GM08714 (cell line): ENCODE measurements at regions not wholly inside any gene's neighbourhood (a gene's known extent, or its start where the extent isn't known, plus 50 kb on each side); places are given as distances from the start of the nearest gene placed in this dataset.

ENCODE experiments used
- H3K4me3 ChIP-seq: fragments of 200-500 bp; sonication (Bioruptor generic); 2 replicates; pipeline ENCODE4 v1.5.1; 2014; ENCODE audit warnings: mild to moderate bottlenecking, low read length, inconsistent platforms
- ZNF274 ChIP-seq: IDR thresholded peaks from 2 replicates; pipeline ENCODE4 v1.6.1; 2012; ENCODE audit warnings: mild to moderate bottlenecking, low read depth, low read length

DNA sequence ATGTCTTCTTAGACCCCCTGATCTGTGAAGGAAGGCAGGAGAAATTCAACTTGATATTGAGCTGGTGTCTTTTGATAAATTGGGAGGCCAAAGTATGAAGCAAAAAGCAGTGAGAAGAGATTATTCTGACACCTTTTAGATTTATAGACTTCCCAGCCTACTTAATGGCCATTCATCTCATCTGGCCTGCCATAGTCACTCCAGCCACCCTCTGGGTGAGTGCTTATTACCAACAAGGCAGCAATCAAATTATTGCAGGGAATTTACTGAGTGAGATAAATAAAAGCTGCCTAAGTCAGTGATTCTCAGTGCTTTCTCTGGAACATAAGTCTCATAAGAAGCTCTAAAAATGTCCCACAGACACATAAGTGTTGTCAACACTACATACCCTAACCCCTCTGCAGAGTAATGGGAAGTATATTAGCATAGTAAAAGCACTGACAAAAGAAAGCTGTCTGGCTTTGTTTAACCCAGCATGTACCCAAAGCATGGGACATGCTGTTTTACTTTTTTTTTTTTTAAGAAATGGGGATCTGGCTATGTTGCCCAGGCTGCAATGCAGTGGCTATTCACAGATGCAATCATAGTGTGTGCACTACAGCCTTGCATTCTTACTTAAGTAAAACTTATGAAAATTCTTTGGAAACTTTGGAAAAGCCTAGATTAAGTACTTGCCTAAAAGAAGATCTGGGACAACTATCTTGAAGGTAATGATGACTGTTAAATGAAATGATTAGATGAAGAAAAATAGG lies 725.3 kb downstream of the TUSC7 start:
- no peak overlapping the region for H3K4me3 ChIP-seq
- no peak for TF ChIP-seq ZNF274

DNA sequence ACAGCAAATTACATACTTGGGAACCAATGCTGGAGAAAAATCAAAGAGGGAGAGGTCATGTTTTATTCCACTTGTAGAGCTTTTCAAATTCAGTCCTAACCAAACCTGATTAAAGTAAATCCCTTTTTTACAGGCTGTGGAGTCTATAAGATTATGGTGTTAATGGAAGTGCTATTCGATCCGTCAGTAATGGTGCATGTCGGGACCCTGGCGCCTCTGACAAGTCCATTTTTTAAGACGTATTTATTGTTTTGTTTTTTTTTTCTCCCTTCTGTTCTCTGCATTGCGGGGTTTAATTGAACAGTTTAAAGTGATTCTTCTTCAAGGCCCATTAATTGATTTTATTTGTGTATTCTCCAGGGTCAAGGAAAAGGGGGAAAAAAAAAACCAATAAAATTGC lies 725.9 kb downstream of the TUSC7 start:
- no peak overlapping the region for H3K4me3 ChIP-seq
- TF ChIP-seq ZNF274 = no peak

DNA sequence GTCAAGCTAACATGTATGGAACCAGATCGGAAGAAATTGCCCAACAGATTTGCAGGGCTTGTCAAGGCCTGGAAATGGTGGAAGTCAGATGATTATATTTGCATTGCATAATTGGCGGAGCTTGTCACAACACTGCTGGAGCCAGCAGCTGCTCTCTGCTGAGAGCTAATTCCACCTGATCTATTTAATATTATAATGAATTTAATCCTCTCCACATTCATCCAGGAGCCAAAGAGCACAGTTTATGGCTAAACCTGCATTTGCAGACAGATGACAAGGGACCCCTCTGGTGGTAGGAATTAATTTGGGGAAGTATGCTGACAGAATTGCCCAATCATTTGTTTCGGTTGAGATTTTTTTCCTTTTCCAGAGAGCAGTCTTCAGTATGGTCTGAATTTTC lies 730.2 kb downstream of the TUSC7 start:
- TF ChIP-seq ZNF274 = no peak
- H3K4me3 ChIP-seq = no peak overlapping the region

DNA sequence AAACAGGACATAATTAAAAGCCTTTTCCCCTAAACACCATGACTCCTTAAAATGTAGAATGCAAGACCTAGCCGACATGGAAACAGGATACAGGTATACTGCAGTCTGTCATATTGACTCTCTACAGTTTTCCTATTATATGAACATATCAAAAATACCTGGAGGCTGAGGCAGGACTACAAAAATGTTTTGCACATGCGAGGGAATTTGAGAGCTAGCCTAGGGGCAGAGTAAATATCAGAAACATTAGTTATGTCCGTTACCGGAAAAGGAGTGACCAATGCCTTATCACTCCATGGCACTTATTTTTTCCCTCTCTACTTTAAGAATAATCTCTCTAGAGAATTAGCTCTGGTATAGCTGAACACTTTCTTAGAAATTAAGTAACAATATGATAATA lies 732.3 kb downstream of the TUSC7 start:
- H3K4me3 ChIP-seq = no peak overlapping the region
- TF ChIP-seq ZNF274 = no peak

DNA sequence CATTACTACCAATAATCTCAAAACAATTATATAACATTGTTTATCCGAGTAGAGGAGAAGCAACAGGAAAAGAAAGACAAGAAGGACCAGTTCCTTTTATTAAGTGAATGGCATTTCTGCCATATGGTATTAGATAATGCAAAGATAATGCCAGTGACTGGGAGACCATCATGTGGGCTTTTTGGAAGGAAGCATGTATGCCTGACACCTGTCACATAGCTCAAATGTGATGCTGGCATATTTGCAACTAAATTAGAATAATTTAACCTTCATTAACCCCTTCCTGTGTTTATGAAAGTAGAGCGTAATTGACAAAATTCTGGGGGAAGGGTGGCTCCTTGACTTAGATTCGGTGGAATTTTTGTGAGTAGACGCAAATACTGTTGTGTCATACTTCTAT lies 733.0 kb downstream of the TUSC7 start:
- TF ChIP-seq ZNF274 = no peak
- H3K4me3 ChIP-seq = no peak overlapping the region

DNA sequence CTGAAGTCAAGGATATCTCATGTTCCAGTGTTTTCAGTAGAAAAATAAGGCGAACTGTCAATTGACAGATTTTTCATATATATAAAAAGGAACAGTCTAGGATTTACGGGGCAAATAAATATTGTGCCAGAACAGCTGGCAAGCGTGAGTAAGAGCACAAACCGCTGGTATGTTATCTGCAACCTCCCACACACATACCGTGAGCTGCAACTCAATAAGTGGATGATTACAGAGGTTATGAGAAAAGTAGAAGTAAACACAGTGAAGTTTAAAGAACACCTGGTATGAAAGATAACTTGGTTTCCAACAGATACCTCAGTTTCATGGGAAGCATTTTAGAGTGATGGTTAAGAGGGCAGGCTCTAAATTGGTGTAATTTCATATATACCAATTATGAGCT lies 733.4 kb downstream of the TUSC7 start:
- no peak overlapping the region for H3K4me3 ChIP-seq
- no peak for TF ChIP-seq ZNF274

DNA sequence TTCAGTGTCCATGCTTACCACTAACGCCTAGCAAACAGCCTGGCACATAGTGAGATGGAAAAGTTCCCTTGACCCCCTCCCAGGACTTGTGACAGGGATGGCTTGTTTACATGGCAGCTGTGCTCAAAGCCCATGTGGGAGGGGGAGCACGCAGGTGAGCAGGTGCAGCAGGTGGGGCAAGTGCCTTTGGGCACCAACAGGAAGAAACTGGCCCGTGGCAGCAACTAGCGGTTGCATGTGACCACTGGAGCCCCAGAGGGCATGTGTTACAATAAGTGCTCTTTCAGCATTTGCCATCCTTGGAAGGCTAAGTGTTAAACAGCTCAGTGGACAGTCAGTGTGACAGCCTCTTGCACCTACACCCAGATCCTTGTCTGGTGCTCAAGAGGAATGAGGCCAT lies 734.6 kb downstream of the TUSC7 start:
- no peak for TF ChIP-seq ZNF274

DNA sequence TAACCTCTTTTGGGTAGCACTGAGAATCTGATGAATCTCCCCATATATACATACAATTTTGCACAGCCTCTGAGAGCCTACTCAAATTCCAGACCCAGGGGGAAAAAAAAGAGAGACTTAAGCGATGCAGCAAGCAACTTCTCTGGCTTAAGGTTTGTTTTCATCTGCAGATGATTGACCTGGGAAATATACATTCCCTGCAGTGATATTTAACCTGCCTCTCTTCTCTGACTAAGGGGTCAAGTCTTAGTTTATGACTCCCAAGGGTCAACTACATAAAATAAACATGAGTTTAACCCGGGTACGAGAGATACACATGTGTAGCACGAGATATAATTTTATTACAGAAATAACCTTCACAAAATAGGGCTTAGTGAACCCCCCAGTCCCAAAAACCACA lies 737.8 kb downstream of the TUSC7 start:
- no peak overlapping the region for H3K4me3 ChIP-seq
- TF ChIP-seq ZNF274 = no peak

More for the DNA sequence above, 734.6 kb downstream of the TUSC7 start:
- no peak overlapping the region for H3K4me3 ChIP-seq

DNA sequence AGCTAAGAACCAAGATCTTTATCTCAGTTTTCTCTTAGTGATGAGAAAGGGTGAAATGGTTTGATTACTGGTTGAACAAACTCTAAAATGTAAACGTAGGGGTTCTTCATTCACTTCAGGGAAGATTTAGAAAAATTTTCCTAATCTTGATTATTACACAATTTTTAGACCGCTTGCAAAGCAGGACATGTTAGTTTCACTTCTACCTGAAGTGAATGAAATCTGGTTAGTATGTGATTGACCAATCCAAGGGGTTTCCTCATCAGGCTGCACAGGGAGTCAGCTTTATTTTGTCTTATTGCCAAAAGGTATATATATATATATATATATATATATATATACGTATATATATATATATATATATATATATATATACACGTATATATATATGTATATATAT lies 740.4 kb downstream of the TUSC7 start:
- no peak overlapping the region for H3K4me3 ChIP-seq
- no peak for TF ChIP-seq ZNF274

DNA sequence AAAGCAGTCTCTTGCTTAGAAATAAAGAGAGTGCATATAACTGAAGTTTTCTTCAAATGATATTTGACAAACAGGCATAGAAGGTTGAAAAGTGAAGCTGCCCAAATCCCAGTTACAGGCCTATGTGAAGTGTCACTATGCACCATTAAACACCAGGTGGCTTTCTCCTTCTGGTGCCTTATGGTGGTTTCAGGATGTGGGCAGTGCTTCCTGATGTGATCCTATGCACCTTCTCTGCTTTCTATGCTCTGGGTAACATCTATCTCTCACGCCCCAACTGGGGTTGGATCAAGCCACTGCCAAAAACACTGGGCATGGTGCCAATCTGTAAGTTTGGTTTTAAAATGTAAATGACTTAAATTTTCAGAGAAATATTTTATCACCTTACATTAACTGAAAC lies 744.7 kb downstream of the TUSC7 start:
- TF ChIP-seq ZNF274 = no peak
- no peak overlapping the region for H3K4me3 ChIP-seq

DNA sequence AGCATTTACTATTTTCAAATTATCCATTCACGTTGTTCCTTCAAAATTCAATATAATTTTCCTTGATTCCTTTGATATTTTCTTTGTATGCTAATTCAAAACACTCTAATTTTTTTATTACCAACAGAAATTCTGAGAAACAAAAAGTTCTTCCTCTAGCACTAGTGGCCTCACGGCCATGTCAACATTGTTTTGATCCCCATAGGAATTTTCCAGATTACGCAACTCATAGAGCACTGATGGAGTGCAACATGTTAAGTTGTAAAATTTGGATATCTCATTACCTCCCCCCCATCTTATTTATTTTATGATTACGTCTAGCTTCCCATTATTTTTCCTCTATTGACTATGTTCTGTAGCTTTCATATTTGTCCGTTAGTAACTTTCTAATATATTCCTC lies 745.3 kb downstream of the TUSC7 start:
- H3K4me3 ChIP-seq = no peak overlapping the region
- TF ChIP-seq ZNF274 = no peak

DNA sequence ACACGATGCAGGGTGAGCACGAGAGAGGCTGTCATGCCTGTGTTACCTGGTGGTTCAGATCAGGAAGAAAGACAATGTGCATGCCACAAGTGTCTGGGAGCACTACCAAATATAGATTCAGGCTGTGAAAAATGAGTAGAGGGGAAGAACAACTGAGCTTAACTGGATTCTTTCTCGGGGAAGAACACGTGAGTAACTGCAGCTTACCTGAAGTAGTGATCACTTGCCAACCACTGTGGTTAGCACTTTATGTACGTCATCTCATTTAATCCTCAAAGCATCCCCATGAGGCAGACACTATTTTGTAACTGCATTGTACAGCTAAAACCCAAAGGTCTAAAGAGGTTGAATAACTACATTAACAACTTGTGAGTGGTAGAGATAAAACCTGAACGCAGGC lies 746.2 kb downstream of the TUSC7 start:
- TF ChIP-seq ZNF274 = no peak
- H3K4me3 ChIP-seq = no peak overlapping the region

DNA sequence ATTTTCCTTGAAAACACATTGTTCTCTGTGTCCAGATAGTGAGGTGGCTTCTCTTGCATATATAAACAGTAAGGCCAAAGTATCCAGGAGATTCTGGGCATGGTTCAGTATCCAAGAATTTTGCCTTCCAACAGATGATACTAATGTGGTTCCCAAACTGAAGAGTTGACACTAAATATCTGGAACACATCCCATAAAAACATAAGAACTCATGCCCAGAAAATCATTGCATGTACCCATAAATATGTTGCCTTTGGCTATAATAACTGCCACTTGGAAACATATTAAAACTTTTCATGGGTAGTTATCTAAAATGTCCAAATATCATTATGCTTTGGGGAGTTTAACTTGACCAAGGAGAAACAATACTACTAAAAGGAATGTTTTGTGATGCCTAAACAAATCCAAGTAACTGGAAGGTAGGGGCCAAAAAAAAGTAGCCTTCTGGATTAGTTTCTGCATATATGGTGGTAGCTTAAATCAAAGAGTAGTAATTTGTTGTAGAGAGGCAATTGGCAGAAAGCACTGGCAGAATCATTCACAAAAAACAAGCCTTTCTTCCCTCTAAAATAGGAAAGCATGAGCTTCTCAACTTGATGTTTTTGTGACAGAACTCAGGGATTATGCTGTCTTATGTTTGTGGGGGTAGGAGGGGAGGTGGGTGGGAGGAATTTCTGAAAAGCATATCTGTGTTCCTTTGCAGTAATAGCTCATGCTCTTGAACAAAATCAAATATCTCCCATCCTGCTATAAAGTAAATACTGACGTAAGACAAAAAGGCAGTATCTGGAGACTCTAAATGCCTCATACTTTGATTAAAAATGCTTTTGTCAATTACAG lies 753.9 kb downstream of the TUSC7 start:
- no peak for TF ChIP-seq ZNF274
- H3K4me3 ChIP-seq = no peak overlapping the region

DNA sequence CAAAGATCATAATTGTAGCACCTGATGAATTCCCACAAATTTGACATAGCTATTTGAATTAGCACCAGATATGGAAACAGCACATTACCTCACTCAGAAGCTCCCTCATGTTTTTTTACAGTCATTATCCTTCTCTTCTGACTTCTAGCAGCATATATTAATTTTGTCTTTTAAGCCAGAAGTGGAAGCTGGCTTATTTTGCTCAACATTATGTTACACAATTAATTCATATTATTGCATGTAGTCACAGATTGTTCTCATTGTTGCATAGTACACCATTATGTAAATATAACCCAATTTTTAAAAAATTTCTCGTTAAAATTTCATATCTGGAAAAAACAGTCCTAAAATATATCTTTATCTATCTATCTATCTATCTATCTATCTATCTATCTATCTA lies 762.3 kb downstream of the TUSC7 start:
- no peak overlapping the region for H3K4me3 ChIP-seq
- TF ChIP-seq ZNF274 = no peak

DNA sequence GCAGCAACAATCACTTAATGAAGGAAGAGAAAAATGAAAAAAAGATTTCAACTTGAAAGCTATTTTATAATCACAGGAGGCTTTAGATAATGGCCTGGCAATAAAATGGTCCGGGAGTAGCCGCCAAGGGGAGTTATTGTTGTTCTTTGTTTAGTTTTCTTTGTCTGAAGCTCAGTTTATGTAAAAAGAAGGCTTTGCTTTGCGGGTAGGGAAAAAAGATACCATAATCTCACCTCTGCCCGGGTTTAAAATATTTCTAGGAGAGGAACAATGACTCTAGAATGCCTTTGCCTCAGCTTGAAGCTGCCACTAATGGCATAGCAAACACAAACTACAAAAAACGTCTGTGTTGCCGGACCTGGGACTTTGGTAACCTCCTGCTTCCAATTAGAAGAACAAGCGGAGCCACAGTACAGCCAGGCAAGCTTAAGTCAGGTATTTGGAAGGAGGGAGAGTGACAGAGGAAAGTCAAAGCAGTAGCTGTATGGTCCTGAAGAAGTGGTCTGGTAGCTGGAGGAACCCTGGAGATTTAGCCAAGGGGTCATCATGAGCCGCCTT lies 764.5 kb downstream of the TUSC7 start:
- no peak overlapping the region for H3K4me3 ChIP-seq
- TF ChIP-seq ZNF274 = no peak
